RWPE1 (cell line): ENCODE measurements at regions not wholly inside any gene's neighbourhood (a gene's known extent, or its start where the extent isn't known, plus 50 kb on each side); places are given as distances from the start of the nearest gene placed in this dataset.

Experiments used
- CTCF ChIA-PET: fragments of 350-600 bp; sonication (Branson Sonifier 250); formaldehyde crosslinking; extraction: SDS; loops from one replicate; lab custom pipeline; 2021; lab: Yijun Ruan, JAX
- POLR2A ChIA-PET: fragments of 400-600 bp; formaldehyde crosslinking; extraction: SDS; loops from one replicate; lab custom pipeline; 2020; ENCODE audit warnings: antibody characterized with exemption; ENCODE audit not compliant: low non-redundant PET; lab: Yijun Ruan, JAX
- DNase-seq: peaks from one replicate; pipeline ENCODE4 v3.0.0; 2012; ENCODE audit warnings: low spot score
- H3K27ac ChIP-seq: fragments of 450-650 bp; 2 replicates; pipeline ENCODE4 v1.5.1; 2017
- TF ChIP-seq, protein P1 (sequence below): fragments of 450-650 bp; conservative IDR thresholded peaks from 2 replicates; pipeline ENCODE4 v1.5.1; 2017; ENCODE audit warnings: low read depth, mild to moderate bottlenecking

DNA sequence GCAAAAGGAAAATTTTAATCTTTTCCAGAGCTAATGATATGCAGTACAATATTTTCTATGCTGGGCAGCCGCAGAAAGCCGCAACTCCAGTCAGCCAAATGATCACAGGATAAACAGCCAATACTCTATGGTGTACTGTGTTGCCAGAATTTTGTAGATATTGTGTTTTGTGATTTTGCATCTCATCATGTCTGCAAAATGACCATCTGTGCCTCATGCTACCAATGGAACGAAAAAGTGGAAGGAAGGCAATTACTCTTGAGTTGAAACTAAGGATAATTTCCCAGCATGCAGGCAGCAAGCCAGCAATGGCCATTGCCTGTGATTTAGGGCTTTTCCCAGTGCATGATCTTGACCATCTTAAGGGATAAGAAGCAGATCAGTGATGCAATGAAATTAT, 891.9 kb downstream of the PLOD2 start:
- no peak for DNase-seq
- TF ChIP-seq, protein P1, sequence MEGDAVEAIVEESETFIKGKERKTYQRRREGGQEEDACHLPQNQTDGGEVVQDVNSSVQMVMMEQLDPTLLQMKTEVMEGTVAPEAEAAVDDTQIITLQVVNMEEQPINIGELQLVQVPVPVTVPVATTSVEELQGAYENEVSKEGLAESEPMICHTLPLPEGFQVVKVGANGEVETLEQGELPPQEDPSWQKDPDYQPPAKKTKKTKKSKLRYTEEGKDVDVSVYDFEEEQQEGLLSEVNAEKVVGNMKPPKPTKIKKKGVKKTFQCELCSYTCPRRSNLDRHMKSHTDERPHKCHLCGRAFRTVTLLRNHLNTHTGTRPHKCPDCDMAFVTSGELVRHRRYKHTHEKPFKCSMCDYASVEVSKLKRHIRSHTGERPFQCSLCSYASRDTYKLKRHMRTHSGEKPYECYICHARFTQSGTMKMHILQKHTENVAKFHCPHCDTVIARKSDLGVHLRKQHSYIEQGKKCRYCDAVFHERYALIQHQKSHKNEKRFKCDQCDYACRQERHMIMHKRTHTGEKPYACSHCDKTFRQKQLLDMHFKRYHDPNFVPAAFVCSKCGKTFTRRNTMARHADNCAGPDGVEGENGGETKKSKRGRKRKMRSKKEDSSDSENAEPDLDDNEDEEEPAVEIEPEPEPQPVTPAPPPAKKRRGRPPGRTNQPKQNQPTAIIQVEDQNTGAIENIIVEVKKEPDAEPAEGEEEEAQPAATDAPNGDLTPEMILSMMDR = no peak
- H3K27ac ChIP-seq = no peak overlapping the region
- ChIA-PET CTCF (no interaction called here), POLR2A (no interaction called here)

GRCh38 chr3:145272684-145273083, 888.3 kb downstream of the PLOD2 start:
- POLR2A ChIA-PET = no interaction called here
- no peak overlapping the region for H3K27ac ChIP-seq
- TF ChIP-seq, protein P1 = no peak

GRCh38 chr3:145282505-145282904, 878.5 kb downstream of the PLOD2 start:
- POLR2A ChIA-PET = no interaction called here
- H3K27ac ChIP-seq = no peak overlapping the region

More at GRCh38 chr3:145272684-145273083, 888.3 kb downstream of the PLOD2 start:
- CTCF ChIA-PET = interaction anchor here (0.6 kb wide), 1 partner anchor 24 kb away, joined by 9 read pairs; no protein-coding TSS in a partner anchor
- no peak for DNase-seq

DNA sequence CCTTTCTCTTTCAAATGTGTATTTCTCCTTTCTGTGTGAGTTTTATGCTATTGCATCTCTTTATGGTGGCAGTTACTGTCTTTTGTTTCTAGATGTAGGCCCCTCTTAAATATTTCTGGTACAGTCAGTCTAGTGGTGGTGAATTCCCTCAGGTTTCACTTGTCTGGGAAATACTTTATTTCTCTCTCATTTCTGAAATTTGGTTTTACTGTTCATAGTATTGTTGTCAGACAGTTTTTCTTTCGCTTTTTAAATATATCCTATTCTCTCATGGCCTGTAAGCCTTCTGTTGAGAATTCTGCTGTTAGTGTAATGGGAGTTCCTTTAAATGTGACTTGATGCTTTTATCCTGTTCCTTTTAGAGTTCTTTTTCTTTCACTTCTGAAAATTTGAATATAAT, 874.0 kb downstream of the PLOD2 start:
- ChIA-PET POLR2A (no interaction called here), CTCF (no interaction called here)
- no peak overlapping the region for H3K27ac ChIP-seq
- no peak for DNase-seq
- TF ChIP-seq, protein P1 = no peak

More at GRCh38 chr3:145282505-145282904, 878.5 kb downstream of the PLOD2 start:
- TF ChIP-seq, protein P1 = no peak
- CTCF ChIA-PET = no interaction called here
- no peak for DNase-seq

GRCh38 chr3:145290010-145290409, 871.0 kb downstream of the PLOD2 start:
- no peak for DNase-seq
- POLR2A ChIA-PET = no interaction called here
- no peak overlapping the region for H3K27ac ChIP-seq
- TF ChIP-seq, protein P1 = no peak
- CTCF ChIA-PET = interaction anchor here (0.6 kb wide), 1 partner anchor 1784 kb away, joined by 3 read pairs; no protein-coding TSS in a partner anchor

DNA sequence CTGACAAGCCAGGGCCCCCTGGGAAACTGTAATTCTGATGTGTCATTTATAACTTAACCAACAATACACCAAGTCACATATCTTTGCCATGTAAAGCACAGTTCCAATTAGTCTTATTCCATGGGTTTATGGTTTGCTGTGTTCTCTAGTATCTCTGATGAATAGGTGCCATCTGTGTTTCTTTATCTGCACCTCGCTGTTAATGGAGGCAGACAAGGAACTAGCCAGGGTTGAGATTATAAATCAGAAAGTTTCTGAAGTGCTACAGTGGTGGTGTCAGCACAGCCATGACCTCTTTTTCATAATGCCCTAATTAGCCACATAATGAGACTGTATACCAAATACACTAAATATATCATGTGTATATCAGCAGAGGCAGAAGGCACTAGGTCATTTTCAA, 866.4 kb downstream of the PLOD2 start:
- ChIA-PET POLR2A (no interaction called here), CTCF (no interaction called here)
- TF ChIP-seq, protein P1 = no peak
- H3K27ac ChIP-seq = no peak overlapping the region
- no peak for DNase-seq

- TF ChIP-seq, protein P1 = no peak
- ChIA-PET POLR2A (no interaction called here), CTCF (no interaction called here)
- DNase-seq = no peak
- H3K27ac ChIP-seq = no peak overlapping the region
These were observed 853.7 kb downstream of the PLOD2 start for GRCh38 chr3:145307272-145307671.
